Gastrocnemius medialis (tissue), 4 donors: ENCODE measurements at regions not wholly inside any gene's neighbourhood (a gene's known extent, or its start where the extent isn't known, plus 50 kb on each side); places are given as distances from the start of the nearest gene placed in this dataset.

Experiments
- POLR2A ChIP-seq, 2 donors: fragments of 450-650 bp; IDR thresholded peaks; one replicate each; pipeline ENCODE4 v1.6.1; 2017; ENCODE audit warnings: antibody characterized with exemption in 2 of 2, mild to moderate bottlenecking in 2 of 2, moderate library complexity in 2 of 2
- TF ChIP-seq, protein P1 (sequence below), 5 experiments: fragments of 450-650 bp in 3 of 5; fragments of 200-600 bp in 2 of 5; sonication (generic) in 2 of 5; IDR thresholded peaks in 4 of 5; conservative IDR thresholded peaks in 1 of 5; 1 replicate in 4 of 5; 2 replicates in 1 of 5; pipeline ENCODE4 v1.5.1; 2016 to 2019; ENCODE audit warnings: antibody characterized with exemption in 5 of 5, mild to moderate bottlenecking in 3 of 5, moderate library complexity in 3 of 5

DNA sequence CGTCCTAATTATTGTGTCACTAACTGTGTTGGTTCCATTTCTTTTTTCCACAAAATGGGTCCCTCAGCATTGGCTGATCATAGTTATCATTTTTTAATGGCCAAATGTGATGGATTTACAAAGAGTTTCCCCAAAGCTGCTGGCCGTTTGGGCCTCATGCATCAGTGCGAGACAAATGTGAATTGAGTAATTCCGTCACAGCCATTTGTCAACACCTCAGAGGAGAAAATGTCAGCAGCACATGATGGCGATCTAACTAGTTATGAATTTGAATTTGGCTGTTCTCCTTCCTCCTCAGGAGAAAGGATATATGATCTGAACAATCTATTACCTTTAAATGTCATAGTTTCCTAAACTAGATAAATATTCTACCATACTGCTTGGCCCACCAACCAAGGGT is 54.9 kb upstream of the SP3 start:
- TF ChIP-seq, protein P1, sequence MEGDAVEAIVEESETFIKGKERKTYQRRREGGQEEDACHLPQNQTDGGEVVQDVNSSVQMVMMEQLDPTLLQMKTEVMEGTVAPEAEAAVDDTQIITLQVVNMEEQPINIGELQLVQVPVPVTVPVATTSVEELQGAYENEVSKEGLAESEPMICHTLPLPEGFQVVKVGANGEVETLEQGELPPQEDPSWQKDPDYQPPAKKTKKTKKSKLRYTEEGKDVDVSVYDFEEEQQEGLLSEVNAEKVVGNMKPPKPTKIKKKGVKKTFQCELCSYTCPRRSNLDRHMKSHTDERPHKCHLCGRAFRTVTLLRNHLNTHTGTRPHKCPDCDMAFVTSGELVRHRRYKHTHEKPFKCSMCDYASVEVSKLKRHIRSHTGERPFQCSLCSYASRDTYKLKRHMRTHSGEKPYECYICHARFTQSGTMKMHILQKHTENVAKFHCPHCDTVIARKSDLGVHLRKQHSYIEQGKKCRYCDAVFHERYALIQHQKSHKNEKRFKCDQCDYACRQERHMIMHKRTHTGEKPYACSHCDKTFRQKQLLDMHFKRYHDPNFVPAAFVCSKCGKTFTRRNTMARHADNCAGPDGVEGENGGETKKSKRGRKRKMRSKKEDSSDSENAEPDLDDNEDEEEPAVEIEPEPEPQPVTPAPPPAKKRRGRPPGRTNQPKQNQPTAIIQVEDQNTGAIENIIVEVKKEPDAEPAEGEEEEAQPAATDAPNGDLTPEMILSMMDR (IDR thresholded peaks at IDR 0.05 in 4 of 5, conservative IDR thresholded peaks at IDR 0.05 in 1 of 5), result no peak
- no peak for TF ChIP-seq POLR2A (IDR thresholded peaks at IDR 0.05)
